H1 (cell line): ENCODE measurements at regions not wholly inside any gene's neighbourhood (a gene's known extent, or its start where the extent isn't known, plus 50 kb on each side); places are given as distances from the start of the nearest gene placed in this dataset.

Source experiments
- POLR2A ChIP-seq, 2 experiments: IDR thresholded peaks; 1 replicate in 1 of 2; 2 replicates in 1 of 2; pipeline ENCODE4 v1.6.1; 2011; ENCODE audit warnings: low read depth in 2 of 2, low read length in 2 of 2, mild to moderate bottlenecking in 2 of 2; ENCODE audit errors: control extremely low read depth in 1 of 2
- SIRT6 ChIP-seq: IDR thresholded peaks from one replicate; pipeline ENCODE4 v1.7.1; 2012; ENCODE audit warnings: low read length, inconsistent platforms
- SUZ12 ChIP-seq: fragments of 200-600 bp; sonication (generic); IDR thresholded peaks from 2 replicates; pipeline ENCODE4 v1.6.1; 2012; ENCODE audit warnings: mild to moderate bottlenecking, inconsistent platforms, low read length, moderate library complexity, mixed read lengths

GRCh38 chr22:48488611-48489511, 1338.8 kb downstream of the BRD1 start:
- TF ChIP-seq POLR2A (IDR thresholded peaks at IDR 0.05; ENCODE audit: control extremely low read depth in 1 of 2, low read depth in 2 of 2, low read length in 2 of 2) = no peak
- no peak for TF ChIP-seq SIRT6
- TF ChIP-seq SUZ12 = no peak
